ENCODE measurements at regions not wholly inside any gene's neighbourhood (a gene's known extent, or its start where the extent isn't known, plus 50 kb on each side); places are given as distances from the start of the nearest gene placed in this dataset.
"Not testable (repeated sequence)": the region's sequence is repeated elsewhere in the genome, so short reads cannot be mapped to it uniquely, and the experiment has no call there.

GRCh38 chr9:3650994-3651622 is 125.3 kb upstream of the RFX3 start:
- DNase-seq (ENCODE audit: low read depth), result no peak
- no peak for TF ChIP-seq CTCF (IDR thresholded peaks at IDR 0.05; ENCODE audit: low read length, missing control alignments)
- no peak overlapping the region for H3K4me3 ChIP-seq (replicated peaks; ENCODE audit: low read depth, low read length)

- DNase-seq (ENCODE audit: low read depth), result no peak
- no peak for TF ChIP-seq CTCF (IDR thresholded peaks at IDR 0.05; ENCODE audit: low read length, missing control alignments)
Measured at GRCh38 chr9:3648722-3649246, 123.0 kb upstream of the RFX3 start.

GRCh38 chr9:3648266-3648665 is 122.5 kb upstream of the RFX3 start:
- H3K4me3 ChIP-seq (replicated peaks; ENCODE audit: low read depth, low read length), result no peak overlapping the region
- no peak for TF ChIP-seq CTCF (IDR thresholded peaks at IDR 0.05; ENCODE audit: low read length, missing control alignments)
- DNase-seq (ENCODE audit: low read depth), result no peak

More at GRCh38 chr9:3648722-3649246, 123.0 kb upstream of the RFX3 start:
- H3K4me3 ChIP-seq (replicated peaks; ENCODE audit: low read depth, low read length), result no peak overlapping the region

- DNase-seq (ENCODE audit: low read depth), result no peak
- TF ChIP-seq CTCF (IDR thresholded peaks at IDR 0.05; ENCODE audit: low read length, missing control alignments), result no peak
- no peak overlapping the region for H3K4me3 ChIP-seq (replicated peaks; ENCODE audit: low read depth, low read length)
Measured at GRCh38 chr9:3647652-3648051, 121.9 kb upstream of the RFX3 start.

GRCh38 chr9:3646226-3646625 is 120.4 kb upstream of the RFX3 start:
- no peak for DNase-seq (ENCODE audit: low read depth)

GRCh38 chr9:3642075-3642474 is 116.3 kb upstream of the RFX3 start:
- not testable (repeated sequence) for DNase-seq (ENCODE audit: low read depth); H3K4me3 ChIP-seq (replicated peaks; ENCODE audit: low read depth, low read length)

More at GRCh38 chr9:3646226-3646625, 120.4 kb upstream of the RFX3 start:
- no peak overlapping the region for H3K4me3 ChIP-seq (replicated peaks; ENCODE audit: low read depth, low read length)
- no peak for TF ChIP-seq CTCF (IDR thresholded peaks at IDR 0.05; ENCODE audit: low read length, missing control alignments)

GRCh38 chr9:3629495-3629894 is 103.7 kb upstream of the RFX3 start:
- no peak overlapping the region for H3K4me3 ChIP-seq (replicated peaks; ENCODE audit: low read depth, low read length)
- TF ChIP-seq CTCF (IDR thresholded peaks at IDR 0.05; ENCODE audit: low read length, missing control alignments), result no peak
- no peak for DNase-seq (ENCODE audit: low read depth)

All from fibroblast of pulmonary artery (primary cell).